ENCODE measurements at regions not wholly inside any gene's neighbourhood (a gene's known extent, or its start where the extent isn't known, plus 50 kb on each side); places are given as distances from the start of the nearest gene placed in this dataset.
"Not testable (repeated sequence)": the region's sequence is repeated elsewhere in the genome, so short reads cannot be mapped to it uniquely, and the experiment has no call there.

GRCh38 chr6:141874930-141875602 is 257.7 kb upstream of the GJE1 start:
- DNase-seq: no peak

DNA sequence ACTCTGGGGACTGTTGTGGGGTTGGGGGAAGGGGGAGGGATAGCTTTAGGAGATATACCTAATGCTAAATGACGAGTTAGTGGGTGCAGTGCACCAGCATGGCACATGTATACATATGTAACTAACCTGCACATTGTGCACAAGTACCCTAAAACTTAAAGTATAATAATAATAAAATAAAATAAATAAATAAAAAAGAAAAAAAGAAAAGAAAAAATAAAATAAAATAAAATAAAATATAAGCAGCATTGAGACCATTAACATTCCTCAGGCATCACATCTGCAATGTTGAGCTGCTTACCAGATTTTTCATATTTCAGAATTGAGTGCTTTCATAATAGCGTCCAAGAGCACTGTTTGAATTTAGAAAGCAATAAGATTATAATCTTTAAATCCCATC is 263.2 kb upstream of the GJE1 start:
- not testable (repeated sequence) for DNase-seq

GRCh38 chr6:141867767-141868166 is 265.0 kb upstream of the GJE1 start:
- DNase-seq: no peak

- no peak for DNase-seq
Observed at GRCh38 chr6:141866731-141867497, 265.8 kb upstream of the GJE1 start.

DNA sequence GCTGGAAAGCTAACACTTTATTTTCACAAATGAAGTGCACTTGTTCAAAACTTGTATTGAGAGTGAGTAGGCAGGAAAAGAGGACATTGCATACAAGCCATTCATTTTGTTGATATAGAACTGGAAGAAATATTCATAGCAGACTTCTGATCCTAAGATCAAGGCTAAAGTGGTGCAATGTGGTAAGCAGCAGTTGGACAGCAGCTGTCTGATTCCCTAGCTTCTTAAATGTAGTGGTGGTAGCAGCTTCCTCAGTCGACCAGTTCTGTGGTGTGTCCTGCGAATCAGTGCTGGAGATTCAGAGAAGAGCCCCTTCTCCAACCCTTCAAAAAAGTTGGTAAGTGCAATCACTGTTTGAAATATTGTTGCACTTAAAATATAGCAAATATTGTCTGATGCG is 281.7 kb upstream of the GJE1 start:
- DNase-seq: no peak

GRCh38 chr6:141848029-141848890 is 284.5 kb upstream of the GJE1 start:
- no peak for DNase-seq

- no peak for DNase-seq
Observed at GRCh38 chr6:141846639-141847038, 286.1 kb upstream of the GJE1 start.

GRCh38 chr6:141843178-141843834 is 289.4 kb upstream of the GJE1 start:
- DNase-seq: no peak

- DNase-seq: no peak
Observed at GRCh38 chr6:141833001-141833655, 299.6 kb upstream of the GJE1 start.

DNA sequence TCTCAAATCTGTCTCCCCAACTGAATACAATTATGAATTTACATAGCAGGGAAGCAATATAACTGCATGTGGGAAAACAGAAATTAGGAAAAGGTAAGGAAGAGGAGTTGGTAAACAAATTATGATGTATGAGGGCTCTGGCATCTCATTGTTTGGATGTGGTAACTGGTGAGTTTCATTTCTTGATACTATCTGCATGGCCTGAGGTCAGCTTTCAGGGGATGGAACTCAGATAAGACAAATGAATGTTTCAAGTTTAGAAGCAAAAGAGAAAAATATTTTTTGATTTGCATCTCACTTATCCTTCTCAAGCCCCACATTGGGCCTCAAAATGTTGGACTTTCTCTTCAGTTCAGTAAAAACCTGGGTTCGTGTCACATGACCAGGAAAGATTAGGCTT is 302.2 kb upstream of the GJE1 start:
- no peak for DNase-seq

- DNase-seq: no peak
Observed at GRCh38 chr6:141829566-141830360, 303.0 kb upstream of the GJE1 start.

DNA sequence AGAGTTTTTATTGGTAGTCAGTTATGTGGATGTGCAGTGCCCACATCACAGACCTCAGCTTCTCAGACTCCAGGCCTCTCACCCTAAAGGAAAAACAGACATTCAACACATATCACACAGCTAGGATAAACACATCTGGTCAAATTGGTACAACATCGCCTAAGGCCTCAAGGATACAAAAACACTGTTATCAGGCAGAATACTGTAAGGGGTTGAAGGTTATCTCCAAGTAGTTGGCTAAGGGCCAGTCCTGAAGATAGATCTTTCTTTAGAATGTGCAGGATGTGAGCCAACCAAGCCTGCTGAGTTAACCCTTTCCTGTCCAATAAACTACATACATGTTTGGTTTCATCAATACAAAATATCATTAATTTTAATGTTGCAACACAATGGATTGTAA is 308.4 kb upstream of the GJE1 start:
- DNase-seq: no peak

- DNase-seq: not testable (repeated sequence)
Observed at GRCh38 chr6:141815039-141815438, 317.7 kb upstream of the GJE1 start.

- no peak for DNase-seq
Observed at GRCh38 chr6:141809901-141810300, 322.8 kb upstream of the GJE1 start.

- no peak for DNase-seq
Observed at GRCh38 chr6:141808662-141809061, 324.1 kb upstream of the GJE1 start.

- DNase-seq: not testable (repeated sequence)
Observed at GRCh38 chr6:141800973-141801372, 331.8 kb upstream of the GJE1 start.

- no peak for DNase-seq
Observed at GRCh38 chr6:141790921-141791320, 341.8 kb upstream of the GJE1 start.

GRCh38 chr6:141788096-141788495 is 344.6 kb upstream of the GJE1 start:
- DNase-seq: no peak

DNA sequence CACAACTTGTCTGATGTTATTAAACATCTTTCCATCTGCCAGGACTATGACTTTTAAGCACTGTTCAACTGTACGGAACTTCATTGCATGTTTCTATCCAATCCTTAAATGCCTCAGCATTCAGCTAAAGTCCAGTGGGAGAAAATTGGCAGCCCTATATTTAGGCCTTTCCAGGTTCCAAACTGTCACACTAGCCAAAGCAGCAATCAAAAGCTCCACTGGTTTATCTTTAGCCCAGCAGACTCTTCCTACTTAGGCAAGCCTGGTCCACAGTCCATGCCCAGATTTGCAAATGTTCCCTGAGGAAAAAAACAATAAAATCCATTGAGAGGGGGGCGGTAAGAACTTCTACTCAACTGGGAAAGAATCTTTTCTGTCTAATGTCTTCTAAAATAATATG is 349.1 kb upstream of the GJE1 start:
- DNase-seq: no peak

GRCh38 chr6:141780296-141780695 is 352.4 kb upstream of the GJE1 start:
- no peak for DNase-seq

- no peak for DNase-seq
Observed at GRCh38 chr6:141764388-141764787, 368.3 kb upstream of the GJE1 start.

- no peak for DNase-seq
Observed at GRCh38 chr6:141758430-141758829, 374.3 kb upstream of the GJE1 start.

All from activated CD8-positive, alpha-beta memory T cell treated with anti-CD3 and anti-CD28 coated beads for 24 hours (primary cell).